GM12878 (cell line): ENCODE measurements at regions not wholly inside any gene's neighbourhood (a gene's known extent, or its start where the extent isn't known, plus 50 kb on each side); places are given as distances from the start of the nearest gene placed in this dataset.

Source experiments
- ASH2L ChIP-seq: fragments of 300-600, 200-600 bp; sonication (generic); IDR thresholded peaks from 2 replicates; pipeline ENCODE4 v1.6.1; 2017; ENCODE audit warnings: low read depth, mild to moderate bottlenecking, borderline replicate concordance
- BCL11A ChIP-seq: IDR thresholded peaks from 2 replicates; pipeline ENCODE4 v1.6.1; 2011; ENCODE audit warnings: low read depth, low read length
- BRCA1 ChIP-seq: IDR thresholded peaks from 2 replicates; pipeline ENCODE4 v1.6.1; 2011; ENCODE audit warnings: low read depth, low read length, improper control_type of control experiment
- FOS ChIP-seq: IDR thresholded peaks from 3 replicates; pipeline ENCODE4 v1.6.1; 2011; ENCODE audit warnings: borderline replicate concordance; ENCODE audit not compliant: insufficient read length; ENCODE audit errors: extremely low read depth
- IKZF1 ChIP-seq: fragments of 450-650 bp; conservative IDR thresholded peaks from 2 replicates; pipeline ENCODE4 v1.6.1; 2017; ENCODE audit warnings: antibody characterized with exemption, mild to moderate bottlenecking
- MXI1 ChIP-seq: fragments of 150-350 bp; IDR thresholded peaks from 2 replicates; pipeline ENCODE4 v1.6.1; 2011; ENCODE audit warnings: low read depth, mild to moderate bottlenecking, inconsistent platforms, low read length, improper control_type of control experiment
- POLR2A ChIP-seq: IDR thresholded peaks from 2 replicates; pipeline ENCODE4 v1.6.1; 2011; ENCODE audit warnings: low read depth, mild to moderate bottlenecking, low read length
- POLR2AphosphoS2 ChIP-seq: IDR thresholded peaks from 2 replicates; pipeline ENCODE4 v1.6.1; 2011; ENCODE audit warnings: low read depth, mild to moderate bottlenecking, low read length, improper control_type of control experiment, moderate library complexity
- SRF ChIP-seq, 2 experiments: IDR thresholded peaks; 2 replicates each; pipeline ENCODE4 v1.6.1; 2011; ENCODE audit warnings: low read depth in 2 of 2, low read length in 2 of 2, mild to moderate bottlenecking in 1 of 2, moderate library complexity in 1 of 2
- SUZ12 ChIP-seq: fragments of 200-600 bp; sonication (generic); IDR thresholded peaks from one replicate; pipeline ENCODE4 v1.6.1; 2018; ENCODE audit warnings: antibody characterized with exemption, mild to moderate bottlenecking; ENCODE audit not compliant: unreplicated experiment
- TCF7 ChIP-seq: IDR thresholded peaks from 2 replicates; pipeline ENCODE4 v1.6.1; 2014; ENCODE audit warnings: antibody characterized with exemption, borderline replicate concordance
- TF ChIP-seq, protein P1 (sequence below), 3 experiments: IDR thresholded peaks in 2 of 3; conservative IDR thresholded peaks in 1 of 3; 2 replicates each; pipeline ENCODE4 v1.5.1; 2011; ENCODE audit warnings: low read depth in 3 of 3, low read length in 3 of 3, mild to moderate bottlenecking in 3 of 3, control low read depth in 2 of 3, moderate library complexity in 2 of 3, inconsistent platforms in 1 of 3, mixed read lengths in 1 of 3; ENCODE audit not compliant: control insufficient read depth in 2 of 3, insufficient read depth in 1 of 3; ENCODE audit errors: extremely low read depth in 1 of 3
- TF ChIP-seq, protein P2 (sequence below): fragments of 450-650 bp; IDR thresholded peaks from 2 replicates; pipeline ENCODE4 v1.6.1; 2016; ENCODE audit warnings: mild to moderate bottlenecking, moderate library complexity, borderline replicate concordance
- TF ChIP-seq, protein P3 (sequence below): fragments of 450-650 bp; IDR thresholded peaks from 2 replicates; pipeline ENCODE4 v1.6.1; 2016; ENCODE audit warnings: mild to moderate bottlenecking

DNA sequence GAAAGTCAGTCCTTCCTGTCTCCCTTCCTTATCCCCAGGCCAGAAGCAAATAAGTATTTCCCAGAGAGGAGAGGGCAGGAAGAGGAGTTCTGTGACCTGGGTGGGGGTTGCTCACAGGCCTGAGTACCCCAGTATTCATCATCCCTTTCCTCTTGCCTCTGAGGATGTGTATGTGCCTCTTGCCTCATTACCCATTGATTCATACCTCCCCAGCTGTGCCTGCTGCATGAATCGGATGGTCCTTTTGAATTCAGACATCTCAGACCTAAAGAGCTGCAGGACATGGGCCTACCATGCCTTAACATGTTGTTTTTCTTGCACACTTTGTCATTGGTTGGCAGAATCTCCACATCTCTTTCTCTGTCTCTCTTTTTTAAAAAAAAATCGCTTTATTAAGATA, 112.8 kb upstream of the SHB start:
- TF ChIP-seq POLR2AphosphoS2: no peak
- TF ChIP-seq BRCA1: no peak
- no peak for TF ChIP-seq MXI1
- TF ChIP-seq, protein P1, sequence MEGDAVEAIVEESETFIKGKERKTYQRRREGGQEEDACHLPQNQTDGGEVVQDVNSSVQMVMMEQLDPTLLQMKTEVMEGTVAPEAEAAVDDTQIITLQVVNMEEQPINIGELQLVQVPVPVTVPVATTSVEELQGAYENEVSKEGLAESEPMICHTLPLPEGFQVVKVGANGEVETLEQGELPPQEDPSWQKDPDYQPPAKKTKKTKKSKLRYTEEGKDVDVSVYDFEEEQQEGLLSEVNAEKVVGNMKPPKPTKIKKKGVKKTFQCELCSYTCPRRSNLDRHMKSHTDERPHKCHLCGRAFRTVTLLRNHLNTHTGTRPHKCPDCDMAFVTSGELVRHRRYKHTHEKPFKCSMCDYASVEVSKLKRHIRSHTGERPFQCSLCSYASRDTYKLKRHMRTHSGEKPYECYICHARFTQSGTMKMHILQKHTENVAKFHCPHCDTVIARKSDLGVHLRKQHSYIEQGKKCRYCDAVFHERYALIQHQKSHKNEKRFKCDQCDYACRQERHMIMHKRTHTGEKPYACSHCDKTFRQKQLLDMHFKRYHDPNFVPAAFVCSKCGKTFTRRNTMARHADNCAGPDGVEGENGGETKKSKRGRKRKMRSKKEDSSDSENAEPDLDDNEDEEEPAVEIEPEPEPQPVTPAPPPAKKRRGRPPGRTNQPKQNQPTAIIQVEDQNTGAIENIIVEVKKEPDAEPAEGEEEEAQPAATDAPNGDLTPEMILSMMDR (IDR thresholded peaks at IDR 0.05 in 2 of 3, conservative IDR thresholded peaks at IDR 0.05 in 1 of 3; ENCODE audit: control insufficient read depth in 2 of 3, extremely low read depth in 1 of 3, insufficient read depth in 1 of 3, low read depth in 3 of 3, low read length in 3 of 3): no peak
- no peak for TF ChIP-seq POLR2A
- no peak for TF ChIP-seq SUZ12
- no peak for TF ChIP-seq IKZF1
- TF ChIP-seq ASH2L: no peak
- TF ChIP-seq, protein P2, sequence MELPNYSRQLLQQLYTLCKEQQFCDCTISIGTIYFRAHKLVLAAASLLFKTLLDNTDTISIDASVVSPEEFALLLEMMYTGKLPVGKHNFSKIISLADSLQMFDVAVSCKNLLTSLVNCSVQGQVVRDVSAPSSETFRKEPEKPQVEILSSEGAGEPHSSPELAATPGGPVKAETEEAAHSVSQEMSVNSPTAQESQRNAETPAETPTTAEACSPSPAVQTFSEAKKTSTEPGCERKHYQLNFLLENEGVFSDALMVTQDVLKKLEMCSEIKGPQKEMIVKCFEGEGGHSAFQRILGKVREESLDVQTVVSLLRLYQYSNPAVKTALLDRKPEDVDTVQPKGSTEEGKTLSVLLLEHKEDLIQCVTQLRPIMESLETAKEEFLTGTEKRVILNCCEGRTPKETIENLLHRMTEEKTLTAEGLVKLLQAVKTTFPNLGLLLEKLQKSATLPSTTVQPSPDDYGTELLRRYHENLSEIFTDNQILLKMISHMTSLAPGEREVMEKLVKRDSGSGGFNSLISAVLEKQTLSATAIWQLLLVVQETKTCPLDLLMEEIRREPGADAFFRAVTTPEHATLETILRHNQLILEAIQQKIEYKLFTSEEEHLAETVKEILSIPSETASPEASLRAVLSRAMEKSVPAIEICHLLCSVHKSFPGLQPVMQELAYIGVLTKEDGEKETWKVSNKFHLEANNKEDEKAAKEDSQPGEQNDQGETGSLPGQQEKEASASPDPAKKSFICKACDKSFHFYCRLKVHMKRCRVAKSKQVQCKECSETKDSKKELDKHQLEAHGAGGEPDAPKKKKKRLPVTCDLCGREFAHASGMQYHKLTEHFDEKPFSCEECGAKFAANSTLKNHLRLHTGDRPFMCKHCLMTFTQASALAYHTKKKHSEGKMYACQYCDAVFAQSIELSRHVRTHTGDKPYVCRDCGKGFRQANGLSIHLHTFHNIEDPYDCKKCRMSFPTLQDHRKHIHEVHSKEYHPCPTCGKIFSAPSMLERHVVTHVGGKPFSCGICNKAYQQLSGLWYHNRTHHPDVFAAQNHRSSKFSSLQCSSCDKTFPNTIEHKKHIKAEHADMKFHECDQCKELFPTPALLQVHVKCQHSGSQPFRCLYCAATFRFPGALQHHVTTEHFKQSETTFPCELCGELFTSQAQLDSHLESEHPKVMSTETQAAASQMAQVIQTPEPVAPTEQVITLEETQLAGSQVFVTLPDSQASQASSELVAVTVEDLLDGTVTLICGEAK: no peak
- TF ChIP-seq TCF7: no peak
- TF ChIP-seq BCL11A: no peak
- TF ChIP-seq SRF (IDR thresholded peaks at IDR 0.05; ENCODE audit: low read depth in 2 of 2, low read length in 2 of 2): no peak
- TF ChIP-seq, protein P3, sequence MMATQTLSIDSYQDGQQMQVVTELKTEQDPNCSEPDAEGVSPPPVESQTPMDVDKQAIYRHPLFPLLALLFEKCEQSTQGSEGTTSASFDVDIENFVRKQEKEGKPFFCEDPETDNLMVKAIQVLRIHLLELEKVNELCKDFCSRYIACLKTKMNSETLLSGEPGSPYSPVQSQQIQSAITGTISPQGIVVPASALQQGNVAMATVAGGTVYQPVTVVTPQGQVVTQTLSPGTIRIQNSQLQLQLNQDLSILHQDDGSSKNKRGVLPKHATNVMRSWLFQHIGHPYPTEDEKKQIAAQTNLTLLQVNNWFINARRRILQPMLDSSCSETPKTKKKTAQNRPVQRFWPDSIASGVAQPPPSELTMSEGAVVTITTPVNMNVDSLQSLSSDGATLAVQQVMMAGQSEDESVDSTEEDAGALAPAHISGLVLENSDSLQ: no peak
- TF ChIP-seq FOS: no peak
